ENCODE measurements at regions not wholly inside any gene's neighbourhood (a gene's known extent, or its start where the extent isn't known, plus 50 kb on each side); places are given as distances from the start of the nearest gene placed in this dataset.

- TF ChIP-seq CTCF (IDR thresholded peaks at IDR 0.05) (no peak), POLR2AphosphoS5 (IDR thresholded peaks at IDR 0.05; ENCODE audit: low read depth, low read length) (no peak), REST (IDR thresholded peaks at IDR 0.05; ENCODE audit: insufficient read depth in 1 of 2, low read depth in 2 of 2, low read length in 1 of 2) (no peak), SIN3A (IDR thresholded peaks at IDR 0.05; ENCODE audit: borderline replicate concordance, insufficient read depth, low read depth, low read length) (no peak), TCF7L2 (IDR thresholded peaks at IDR 0.05; ENCODE audit: low read depth, low read length) (no peak)
Measured at GRCh38 chr22:48554893-48555572, 1272.6 kb downstream of the BRD1 start.

Data from Panc1 (cell line).